ENCODE measurements at regions not wholly inside any gene's neighbourhood (a gene's known extent, or its start where the extent isn't known, plus 50 kb on each side); places are given as distances from the start of the nearest gene placed in this dataset.

- Histone ChIP-seq H3K4me3 (no peak overlapping the region), H3K36me3 (no peaks in the 10 kb centered on the region), H3K9me3 (no peaks in the 10 kb centered on the region), H3K27ac (no peak overlapping the region), H3K27me3 (no peaks in the 10 kb centered on the region), H3K4me1 (no peaks in the 10 kb centered on the region)
- TF ChIP-seq, protein P1, sequence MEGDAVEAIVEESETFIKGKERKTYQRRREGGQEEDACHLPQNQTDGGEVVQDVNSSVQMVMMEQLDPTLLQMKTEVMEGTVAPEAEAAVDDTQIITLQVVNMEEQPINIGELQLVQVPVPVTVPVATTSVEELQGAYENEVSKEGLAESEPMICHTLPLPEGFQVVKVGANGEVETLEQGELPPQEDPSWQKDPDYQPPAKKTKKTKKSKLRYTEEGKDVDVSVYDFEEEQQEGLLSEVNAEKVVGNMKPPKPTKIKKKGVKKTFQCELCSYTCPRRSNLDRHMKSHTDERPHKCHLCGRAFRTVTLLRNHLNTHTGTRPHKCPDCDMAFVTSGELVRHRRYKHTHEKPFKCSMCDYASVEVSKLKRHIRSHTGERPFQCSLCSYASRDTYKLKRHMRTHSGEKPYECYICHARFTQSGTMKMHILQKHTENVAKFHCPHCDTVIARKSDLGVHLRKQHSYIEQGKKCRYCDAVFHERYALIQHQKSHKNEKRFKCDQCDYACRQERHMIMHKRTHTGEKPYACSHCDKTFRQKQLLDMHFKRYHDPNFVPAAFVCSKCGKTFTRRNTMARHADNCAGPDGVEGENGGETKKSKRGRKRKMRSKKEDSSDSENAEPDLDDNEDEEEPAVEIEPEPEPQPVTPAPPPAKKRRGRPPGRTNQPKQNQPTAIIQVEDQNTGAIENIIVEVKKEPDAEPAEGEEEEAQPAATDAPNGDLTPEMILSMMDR (IDR thresholded peaks at IDR 0.05), result no peak
- TF ChIP-seq EP300 (IDR thresholded peaks at IDR 0.05; ENCODE audit: low read depth) (no peak), POLR2AphosphoS5 (IDR thresholded peaks at IDR 0.05) (no peak), POLR2A (IDR thresholded peaks at IDR 0.05) (no peak)
- 84% methylated on average over 11 of the region's 11 CpGs; no CpG with 5 or more reads in 1 of the 2 donors for WGBS, 2 donors (ENCODE audit: low coverage in 1 of 2)
- in situ Hi-C loops (cut with MboI; ENCODE audit: low pct_ligation_motif_present in 1 of 4, low pct_unique_long_range_greater_than_20kb in 1 of 4, low sequenced_read_pairs in 3 of 4), result no loop called here
- intact Hi-C loops (cut with DNase I; ENCODE audit: low total_unique reads), result no loop called here
- DNase-seq, result no peak
Observed at GRCh38 chr2:2570360-2570759, 239.3 kb upstream of the MYT1L start.

DNA sequence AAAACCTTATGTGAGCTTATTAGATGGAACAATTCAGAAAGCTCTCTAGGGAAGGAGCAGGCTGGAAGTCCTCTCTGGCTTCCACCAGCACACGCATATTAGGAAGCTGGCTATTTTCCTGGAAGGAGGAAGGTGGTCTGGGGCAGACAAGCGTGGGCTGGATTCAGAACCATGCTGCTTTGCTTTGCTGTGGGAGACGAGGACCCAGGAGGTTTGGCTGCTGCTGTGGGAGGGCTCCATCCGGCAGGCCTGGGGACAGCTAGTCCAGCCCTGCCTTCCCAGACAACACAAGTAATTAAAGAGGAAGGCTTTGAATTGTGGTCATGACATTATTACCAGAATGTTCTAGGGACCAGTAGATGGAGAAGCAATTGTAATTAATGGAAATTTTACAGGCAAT lies 238.8 kb upstream of the MYT1L start:
- H3K4me1 ChIP-seq, result no peaks in the 10 kb centered on the region
- no peaks in the 10 kb centered on the region for H3K9me3 ChIP-seq
- no peaks in the 10 kb centered on the region for H3K36me3 ChIP-seq
- 85% methylated on average over 4 of the region's 4 CpGs; no CpG with 5 or more reads in 1 of the 2 donors for WGBS, 2 donors (ENCODE audit: low coverage in 1 of 2)
- TF ChIP-seq, protein P1 (IDR thresholded peaks at IDR 0.05), result no peak
- TF ChIP-seq POLR2AphosphoS5 (IDR thresholded peaks at IDR 0.05) (no peak), EP300 (IDR thresholded peaks at IDR 0.05; ENCODE audit: low read depth) (no peak), POLR2A (IDR thresholded peaks at IDR 0.05) (no peak)
- no peak overlapping the region for H3K4me3 ChIP-seq
- in situ Hi-C loops (cut with MboI; ENCODE audit: low pct_ligation_motif_present in 1 of 4, low pct_unique_long_range_greater_than_20kb in 1 of 4, low sequenced_read_pairs in 3 of 4) (no loop called here), intact Hi-C loops (cut with DNase I; ENCODE audit: low total_unique reads) (no loop called here)
- DNase-seq, result no peak
- H3K27ac ChIP-seq, result no peak overlapping the region
- H3K27me3 ChIP-seq, result no peaks in the 10 kb centered on the region

GRCh38 chr2:2569306-2569705 lies 238.2 kb upstream of the MYT1L start:
- H3K36me3 ChIP-seq, result no peaks in the 10 kb centered on the region
- 92 to 94% methylated on average over 5 to 11 of the region's 11 CpGs for WGBS, 2 donors (ENCODE audit: low coverage in 1 of 2)
- no peaks in the 10 kb centered on the region for H3K9me3 ChIP-seq
- TF ChIP-seq, protein P1 (IDR thresholded peaks at IDR 0.05), result no peak
- TF ChIP-seq POLR2A (IDR thresholded peaks at IDR 0.05) (no peak), POLR2AphosphoS5 (IDR thresholded peaks at IDR 0.05) (no peak), EP300 (IDR thresholded peaks at IDR 0.05; ENCODE audit: low read depth) (no peak)
- in situ Hi-C loops (cut with MboI; ENCODE audit: low pct_ligation_motif_present in 1 of 4, low pct_unique_long_range_greater_than_20kb in 1 of 4, low sequenced_read_pairs in 3 of 4) (no loop called here), intact Hi-C loops (cut with DNase I; ENCODE audit: low total_unique reads) (no loop called here)
- no peak for DNase-seq
- no peaks in the 10 kb centered on the region for H3K4me1 ChIP-seq
- no peak overlapping the region for H3K27ac ChIP-seq
- H3K4me3 ChIP-seq, result no peak overlapping the region
- H3K27me3 ChIP-seq, result no peaks in the 10 kb centered on the region

DNA sequence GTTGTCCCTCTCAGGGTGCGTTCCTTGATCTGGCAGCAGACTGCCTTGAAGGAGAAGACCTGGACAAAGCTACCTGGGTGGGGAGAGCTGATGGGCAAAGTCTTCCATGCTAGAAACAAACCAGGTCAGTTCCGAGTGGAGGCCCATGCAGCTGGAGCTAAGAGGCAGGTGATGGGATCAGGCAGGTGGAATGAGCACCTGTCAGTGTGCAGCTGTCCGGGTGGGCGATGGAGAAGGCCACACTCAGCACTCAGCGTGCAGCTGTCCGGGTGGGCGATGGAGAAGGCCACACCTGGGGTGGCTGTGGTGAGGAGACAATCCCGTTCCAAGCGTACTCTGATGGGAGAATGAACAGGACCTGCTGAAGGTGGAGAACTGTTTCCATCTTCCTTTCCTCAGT lies 237.3 kb upstream of the MYT1L start:
- in situ Hi-C loops (cut with MboI; ENCODE audit: low pct_ligation_motif_present in 1 of 4, low pct_unique_long_range_greater_than_20kb in 1 of 4, low sequenced_read_pairs in 3 of 4) (no loop called here), intact Hi-C loops (cut with DNase I; ENCODE audit: low total_unique reads) (no loop called here)
- Histone ChIP-seq H3K9me3 (no peaks in the 10 kb centered on the region), H3K4me1 (no peaks in the 10 kb centered on the region), H3K4me3 (no peak overlapping the region), H3K27me3 (no peaks in the 10 kb centered on the region), H3K27ac (no peak overlapping the region), H3K36me3 (no peaks in the 10 kb centered on the region)
- WGBS, 2 donors (ENCODE audit: low coverage in 1 of 2), result 60 to 95% methylated on average over 1 to 9 of the region's 9 CpGs
- TF ChIP-seq, protein P1 (IDR thresholded peaks at IDR 0.05), result no peak
- TF ChIP-seq POLR2A (IDR thresholded peaks at IDR 0.05) (no peak), EP300 (IDR thresholded peaks at IDR 0.05; ENCODE audit: low read depth) (no peak), POLR2AphosphoS5 (IDR thresholded peaks at IDR 0.05) (no peak)
- DNase-seq, result no peak
